Ascending aorta (tissue), 2 donors: ENCODE measurements at regions not wholly inside any gene's neighbourhood (a gene's known extent, or its start where the extent isn't known, plus 50 kb on each side); places are given as distances from the start of the nearest gene placed in this dataset.
"Not testable (repeated sequence)": the region's sequence is repeated elsewhere in the genome, so short reads cannot be mapped to it uniquely, and the experiment has no call there.

Experiments
- DNase-seq, 2 donors: peaks; one replicate each; pipeline ENCODE4 v3.0.0-alpha.2; 2019; ENCODE audit warnings: low spot score in 2 of 2
- H3K27ac ChIP-seq, 2 donors: fragments of 200-600 bp; sonication (generic); one replicate each; pipeline ENCODE4 v1.5.1; 2016 to 2017; ENCODE audit warnings: mild to moderate bottlenecking in 1 of 2
- H3K27me3 ChIP-seq: fragments of 200-600 bp; sonication (generic); one replicate; pipeline ENCODE4 v1.5.1; 2017
- H3K36me3 ChIP-seq, 2 donors: fragments of 200-600 bp; sonication (generic); one replicate each; pipeline ENCODE4 v1.5.1; 2016
- H3K4me1 ChIP-seq, 2 donors: fragments of 200-600 bp; sonication (generic); one replicate each; pipeline ENCODE4 v1.5.1; 2016 to 2017; ENCODE audit warnings: mild to moderate bottlenecking in 1 of 2
- H3K4me3 ChIP-seq, 2 donors: fragments of 200-600 bp; sonication (generic); one replicate each; pipeline ENCODE4 v1.5.1; 2016 to 2017; ENCODE audit warnings: mild to moderate bottlenecking in 1 of 2
- H3K9me3 ChIP-seq, 2 donors: fragments of 200-600 bp; sonication (generic); one replicate each; pipeline ENCODE4 v1.5.1; 2016
- intact Hi-C: fragments of 100-400 bp; cut with DNase I; formaldehyde crosslinking; loops from one replicate; pipeline ENCODE4 v1.15.1; 2023
- TF ChIP-seq, protein P1 (sequence below), 3 experiments: fragments of 200-600 bp in 2 of 3; fragments of 450-650 bp in 1 of 3; sonication (generic) in 2 of 3; IDR thresholded peaks; one replicate each; pipeline ENCODE4 v1.5.1; 2016 to 2019; ENCODE audit warnings: antibody characterized with exemption in 3 of 3, mild to moderate bottlenecking in 1 of 3, moderate library complexity in 1 of 3

DNA sequence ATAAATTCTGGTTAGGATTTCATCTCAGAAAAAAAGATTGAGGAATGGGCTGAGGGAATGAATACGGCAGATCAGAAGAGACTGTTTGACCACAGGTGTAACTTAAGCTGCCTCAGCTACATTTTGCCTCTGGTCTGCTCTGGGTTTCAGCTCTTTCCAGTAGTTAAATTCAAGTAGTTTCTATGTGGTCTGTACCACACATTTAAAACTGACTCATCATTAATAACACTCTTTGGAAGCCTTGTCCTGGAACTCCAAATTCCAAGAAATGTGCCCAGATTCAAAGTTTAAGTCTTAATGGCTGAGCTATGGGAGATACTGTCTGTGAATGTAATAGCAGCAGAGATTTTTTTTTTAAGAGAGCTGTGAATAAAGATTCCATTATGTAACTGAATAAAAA, 133.1 kb upstream of the IGSF10 start:
- intact Hi-C loops = no loop called here
- no peak overlapping the region for H3K4me3 ChIP-seq
- no peak overlapping the region for H3K27ac ChIP-seq

DNA sequence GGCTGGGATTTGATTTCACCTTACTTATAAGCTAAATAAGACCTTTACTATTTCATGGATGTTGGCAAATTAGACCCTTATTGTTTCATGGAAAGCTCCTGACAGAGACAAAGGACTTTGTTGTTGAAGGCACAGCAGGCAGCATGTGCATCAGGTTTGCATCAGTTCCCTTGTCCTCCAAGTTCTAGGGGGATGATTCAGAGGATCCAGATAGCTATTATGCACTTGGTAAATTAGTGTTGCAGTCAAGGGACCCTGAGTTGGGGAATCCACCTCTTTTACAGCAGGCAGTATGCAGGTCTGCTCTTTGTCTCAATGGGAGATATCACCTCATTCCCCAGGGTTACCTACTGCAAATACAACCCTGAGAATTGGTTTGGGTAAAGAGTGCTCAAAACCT, 131.4 kb upstream of the IGSF10 start:
- H3K9me3 ChIP-seq = no peaks in the 10 kb centered on the region
- intact Hi-C loops = no loop called here
- H3K27ac ChIP-seq = no peak overlapping the region
- no peak for DNase-seq
- no peaks in the 10 kb centered on the region for H3K27me3 ChIP-seq
- TF ChIP-seq, protein P1, sequence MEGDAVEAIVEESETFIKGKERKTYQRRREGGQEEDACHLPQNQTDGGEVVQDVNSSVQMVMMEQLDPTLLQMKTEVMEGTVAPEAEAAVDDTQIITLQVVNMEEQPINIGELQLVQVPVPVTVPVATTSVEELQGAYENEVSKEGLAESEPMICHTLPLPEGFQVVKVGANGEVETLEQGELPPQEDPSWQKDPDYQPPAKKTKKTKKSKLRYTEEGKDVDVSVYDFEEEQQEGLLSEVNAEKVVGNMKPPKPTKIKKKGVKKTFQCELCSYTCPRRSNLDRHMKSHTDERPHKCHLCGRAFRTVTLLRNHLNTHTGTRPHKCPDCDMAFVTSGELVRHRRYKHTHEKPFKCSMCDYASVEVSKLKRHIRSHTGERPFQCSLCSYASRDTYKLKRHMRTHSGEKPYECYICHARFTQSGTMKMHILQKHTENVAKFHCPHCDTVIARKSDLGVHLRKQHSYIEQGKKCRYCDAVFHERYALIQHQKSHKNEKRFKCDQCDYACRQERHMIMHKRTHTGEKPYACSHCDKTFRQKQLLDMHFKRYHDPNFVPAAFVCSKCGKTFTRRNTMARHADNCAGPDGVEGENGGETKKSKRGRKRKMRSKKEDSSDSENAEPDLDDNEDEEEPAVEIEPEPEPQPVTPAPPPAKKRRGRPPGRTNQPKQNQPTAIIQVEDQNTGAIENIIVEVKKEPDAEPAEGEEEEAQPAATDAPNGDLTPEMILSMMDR (IDR thresholded peaks at IDR 0.05) = no peak
- H3K4me1 ChIP-seq = no peaks in the 10 kb centered on the region
- no peaks in the 10 kb centered on the region for H3K36me3 ChIP-seq
- H3K4me3 ChIP-seq = no peak overlapping the region

More for the DNA sequence above, 133.1 kb upstream of the IGSF10 start:
- no peak for DNase-seq
- H3K9me3 ChIP-seq = no peaks in the 10 kb centered on the region
- H3K36me3 ChIP-seq = no peaks in the 10 kb centered on the region
- no peaks in the 10 kb centered on the region for H3K4me1 ChIP-seq
- H3K27me3 ChIP-seq = no peaks in the 10 kb centered on the region
- TF ChIP-seq, protein P1 (IDR thresholded peaks at IDR 0.05) = no peak

DNA sequence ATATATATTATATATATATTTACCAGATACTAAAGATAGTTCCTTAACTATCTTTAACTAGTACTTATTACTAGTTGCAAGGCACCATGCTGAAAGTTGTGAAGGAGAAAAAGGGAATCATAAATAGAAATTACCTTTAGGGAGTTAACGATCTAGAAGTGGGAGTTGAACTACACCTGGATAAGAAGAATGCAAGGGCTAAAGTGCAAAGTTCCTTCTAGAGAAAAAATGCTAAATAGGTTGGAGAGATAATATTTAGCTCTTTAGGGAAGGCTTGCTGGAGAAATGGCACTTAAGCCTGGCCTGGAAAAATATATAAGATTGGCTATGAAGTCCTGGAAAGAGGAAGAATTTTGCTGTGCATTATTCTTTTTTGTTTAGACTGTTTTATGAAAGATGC, 130.6 kb upstream of the IGSF10 start:
- no peak overlapping the region for H3K27ac ChIP-seq
- TF ChIP-seq, protein P1 (IDR thresholded peaks at IDR 0.05) = no peak
- no peaks in the 10 kb centered on the region for H3K27me3 ChIP-seq
- intact Hi-C loops = no loop called here
- DNase-seq = no peak
- no peaks in the 10 kb centered on the region for H3K36me3 ChIP-seq
- no peak overlapping the region for H3K4me3 ChIP-seq
- no peaks in the 10 kb centered on the region for H3K4me1 ChIP-seq
- no peaks in the 10 kb centered on the region for H3K9me3 ChIP-seq

DNA sequence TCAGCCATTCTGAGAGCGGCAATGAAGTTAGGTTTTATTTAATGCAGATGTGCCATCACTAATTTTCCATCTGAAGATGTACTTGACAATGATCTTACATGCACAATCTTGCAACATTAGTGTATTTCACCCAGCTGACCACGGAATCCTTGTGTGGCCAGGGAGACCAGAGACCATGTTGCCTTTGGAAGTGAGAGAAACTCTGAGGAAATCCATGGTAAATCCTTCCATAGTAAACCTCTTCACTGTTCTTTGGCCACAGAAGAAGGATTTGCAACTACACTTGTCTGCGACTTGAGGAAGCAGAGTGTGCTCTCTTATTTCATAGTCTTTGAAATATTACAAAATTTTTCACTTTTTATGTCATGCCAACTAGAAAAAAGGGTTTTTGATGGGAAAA, 128.4 kb upstream of the IGSF10 start:
- no peaks in the 10 kb centered on the region for H3K9me3 ChIP-seq
- H3K36me3 ChIP-seq = no peaks in the 10 kb centered on the region
- DNase-seq = no peak
- TF ChIP-seq, protein P1 (IDR thresholded peaks at IDR 0.05) = no peak
- no peaks in the 10 kb centered on the region for H3K4me1 ChIP-seq
- no peak overlapping the region for H3K27ac ChIP-seq
- no peaks in the 10 kb centered on the region for H3K27me3 ChIP-seq
- intact Hi-C loops = no loop called here
- H3K4me3 ChIP-seq = no peak overlapping the region

DNA sequence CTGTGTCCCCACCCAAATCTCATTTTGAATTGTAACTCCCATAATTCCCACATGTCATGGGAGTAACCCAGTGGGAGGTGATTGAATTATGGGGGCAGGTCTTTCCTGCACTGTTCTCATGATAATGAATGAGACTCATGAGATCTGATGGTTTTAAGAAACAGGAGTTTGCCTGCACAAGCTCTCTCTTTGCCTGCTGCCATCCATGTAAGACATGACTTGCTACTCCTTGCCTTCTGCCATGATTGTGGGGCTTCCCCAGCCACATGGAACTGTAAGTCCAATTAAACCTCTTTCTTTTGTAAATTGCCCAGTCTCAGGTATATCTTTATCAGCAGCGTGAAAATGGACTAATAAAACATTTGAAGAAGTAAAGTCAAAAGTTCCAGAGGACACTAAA, 126.8 kb upstream of the IGSF10 start:
- DNase-seq, H3K4me1 ChIP-seq, H3K36me3 ChIP-seq, intact Hi-C loops, H3K27ac ChIP-seq, H3K27me3 ChIP-seq, H3K9me3 ChIP-seq, H3K4me3 ChIP-seq: not testable (repeated sequence)

DNA sequence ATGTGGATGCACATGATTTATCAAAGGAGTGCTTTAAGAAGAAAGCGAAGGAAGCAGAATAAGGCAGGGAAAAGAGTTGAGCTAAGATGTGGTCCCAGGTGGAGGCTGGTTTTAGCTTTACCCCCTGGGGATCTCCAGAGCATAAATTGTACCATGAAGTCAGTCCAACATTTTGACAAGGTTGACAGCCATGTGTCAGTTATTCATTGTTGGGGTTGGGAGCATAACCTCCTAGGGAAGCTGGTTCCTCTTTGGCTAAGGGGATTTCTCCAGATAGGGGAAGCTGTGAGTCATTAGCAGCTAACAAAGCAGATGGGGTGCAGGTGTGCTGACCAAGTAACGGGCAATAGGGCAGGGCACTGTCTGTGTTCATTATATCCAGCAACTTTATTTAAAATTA, 123.7 kb upstream of the IGSF10 start:
- Histone ChIP-seq H3K4me3 (no peak overlapping the region), H3K36me3 (no peaks in the 10 kb centered on the region), H3K9me3 (no peaks in the 10 kb centered on the region), H3K27ac (no peak overlapping the region), H3K27me3 (no peaks in the 10 kb centered on the region), H3K4me1 (no peaks in the 10 kb centered on the region)
- DNase-seq = no peak
- TF ChIP-seq, protein P1 (IDR thresholded peaks at IDR 0.05) = no peak
- intact Hi-C loops = no loop called here
